ENCODE measurements at regions not wholly inside any gene's neighbourhood (a gene's known extent, or its start where the extent isn't known, plus 50 kb on each side); places are given as distances from the start of the nearest gene placed in this dataset.

DNA sequence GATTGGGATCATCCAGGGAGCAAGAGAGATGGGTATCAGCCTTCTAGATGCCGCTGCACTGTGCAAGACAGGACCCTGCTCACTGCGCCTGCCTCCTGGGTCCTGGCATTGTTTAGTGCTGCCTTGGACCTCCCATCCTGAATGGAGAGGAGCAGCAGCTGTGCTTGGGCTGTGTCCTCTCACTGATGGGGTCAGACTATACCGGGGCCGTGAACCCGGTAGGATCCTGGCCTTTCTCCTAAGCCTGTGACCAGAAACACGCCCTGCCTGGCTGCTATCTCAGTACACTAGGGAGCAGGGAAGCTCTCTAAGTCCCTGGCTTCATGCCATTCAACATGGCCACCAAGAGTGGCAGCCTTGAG, 309.4 kb upstream of the ZNF32 start:
- Mint-ChIP-seq H3K4me1 (ENCODE audit: low read depth) (no peaks in the 10 kb centered on the region), H3K27me3 (peaks cover 36% of the 10 kb centered on the region), H3K27ac (no peak overlapping the region), H3K36me3 (ENCODE audit: low read depth) (no peaks in the 10 kb centered on the region), H3K4me3 (no peak overlapping the region), H3K9me3 (no peaks in the 10 kb centered on the region)
- peaks cover 0 to 8% of the 10 kb centered on the region in 2 experiments for H3K27me3 ChIP-seq (ENCODE audit: control insufficient read depth in 1 of 2, insufficient read depth in 2 of 2, low read length in 2 of 2)
- DNase-seq: no peak
- no peaks in the 10 kb centered on the region for H3K4me1 ChIP-seq (ENCODE audit: insufficient read depth, low read length)
- no peak for ATAC-seq (ENCODE audit: poor library complexity)
- intact Hi-C loops (cut with DNase I, micrococcal nuclease): no loop called here
- TF ChIP-seq, protein P1, sequence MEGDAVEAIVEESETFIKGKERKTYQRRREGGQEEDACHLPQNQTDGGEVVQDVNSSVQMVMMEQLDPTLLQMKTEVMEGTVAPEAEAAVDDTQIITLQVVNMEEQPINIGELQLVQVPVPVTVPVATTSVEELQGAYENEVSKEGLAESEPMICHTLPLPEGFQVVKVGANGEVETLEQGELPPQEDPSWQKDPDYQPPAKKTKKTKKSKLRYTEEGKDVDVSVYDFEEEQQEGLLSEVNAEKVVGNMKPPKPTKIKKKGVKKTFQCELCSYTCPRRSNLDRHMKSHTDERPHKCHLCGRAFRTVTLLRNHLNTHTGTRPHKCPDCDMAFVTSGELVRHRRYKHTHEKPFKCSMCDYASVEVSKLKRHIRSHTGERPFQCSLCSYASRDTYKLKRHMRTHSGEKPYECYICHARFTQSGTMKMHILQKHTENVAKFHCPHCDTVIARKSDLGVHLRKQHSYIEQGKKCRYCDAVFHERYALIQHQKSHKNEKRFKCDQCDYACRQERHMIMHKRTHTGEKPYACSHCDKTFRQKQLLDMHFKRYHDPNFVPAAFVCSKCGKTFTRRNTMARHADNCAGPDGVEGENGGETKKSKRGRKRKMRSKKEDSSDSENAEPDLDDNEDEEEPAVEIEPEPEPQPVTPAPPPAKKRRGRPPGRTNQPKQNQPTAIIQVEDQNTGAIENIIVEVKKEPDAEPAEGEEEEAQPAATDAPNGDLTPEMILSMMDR (IDR thresholded peaks at IDR 0.05): no peak
- ChIA-PET POLR2A (no interaction called here), CTCF (no interaction called here)
- no peak overlapping the region for H3K4me3 ChIP-seq (ENCODE audit: low read length)
- no peaks in the 10 kb centered on the region for H3K9me3 ChIP-seq (ENCODE audit: control insufficient read depth in 1 of 2, insufficient read depth in 1 of 2, low read length in 2 of 2)
- H3K27ac ChIP-seq (ENCODE audit: low read depth in 1 of 2, low read length in 2 of 2): no peak overlapping the region
- no peaks in the 10 kb centered on the region for H3K36me3 ChIP-seq (ENCODE audit: insufficient read depth, low read length)

DNA sequence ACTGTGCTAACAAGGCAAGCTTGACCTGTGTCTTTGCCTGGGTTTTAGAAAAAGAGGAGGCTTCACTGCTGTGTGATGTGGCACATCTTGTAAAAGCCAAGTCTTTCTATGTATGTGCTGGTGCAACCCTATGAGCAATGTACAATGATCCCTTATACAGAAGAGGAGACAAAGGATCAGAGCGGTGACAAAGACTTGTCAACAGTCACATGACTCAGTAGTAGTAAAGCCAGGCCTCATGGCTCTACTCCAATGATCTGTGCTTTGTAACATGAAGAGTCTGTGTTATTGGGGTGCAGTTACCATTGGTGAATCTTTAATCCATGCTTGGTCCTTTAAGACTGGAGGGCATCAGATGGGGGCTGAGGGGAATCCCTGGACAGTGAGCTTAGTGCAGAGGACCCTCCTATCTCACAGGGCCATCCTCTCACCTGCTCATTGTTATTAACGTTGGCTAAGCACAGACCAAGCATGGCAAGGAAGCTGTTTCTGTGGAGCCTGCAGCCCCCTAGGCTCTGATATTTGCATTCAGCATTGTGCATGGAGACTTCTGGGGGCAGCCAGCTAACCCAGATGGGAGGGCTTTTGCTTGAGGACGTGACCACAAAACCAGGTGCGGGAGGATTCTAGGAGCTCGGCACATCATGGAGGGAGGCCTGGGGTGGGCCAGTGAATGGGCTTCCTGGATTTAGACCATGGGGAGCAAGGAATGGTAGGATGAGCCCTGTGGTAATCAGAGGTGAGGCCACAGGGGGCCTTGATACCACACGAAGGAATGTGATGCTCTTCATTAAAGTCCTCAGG, 308.8 kb upstream of the ZNF32 start:
- H3K36me3 ChIP-seq (ENCODE audit: insufficient read depth, low read length): no peaks in the 10 kb centered on the region
- Mint-ChIP-seq H3K36me3 (ENCODE audit: low read depth) (no peaks in the 10 kb centered on the region), H3K4me1 (ENCODE audit: low read depth) (no peaks in the 10 kb centered on the region), H3K4me3 (no peak overlapping the region), H3K27ac (no peak overlapping the region), H3K27me3 (peaks cover 39% of the 10 kb centered on the region), H3K9me3 (no peaks in the 10 kb centered on the region)
- ATAC-seq (ENCODE audit: poor library complexity) (no peak), DNase-seq (no peak)
- no peak overlapping the region for H3K4me3 ChIP-seq (ENCODE audit: low read length)
- no peaks in the 10 kb centered on the region for H3K4me1 ChIP-seq (ENCODE audit: insufficient read depth, low read length)
- no peak overlapping the region for H3K27ac ChIP-seq (ENCODE audit: low read depth in 1 of 2, low read length in 2 of 2)
- H3K27me3 ChIP-seq (ENCODE audit: control insufficient read depth in 1 of 2, insufficient read depth in 2 of 2, low read length in 2 of 2): peaks cover 0 to 10% of the 10 kb centered on the region in 2 experiments
- ChIA-PET POLR2A (no interaction called here), CTCF (no interaction called here)
- TF ChIP-seq, protein P1 (IDR thresholded peaks at IDR 0.05): no peak
- H3K9me3 ChIP-seq (ENCODE audit: control insufficient read depth in 1 of 2, insufficient read depth in 1 of 2, low read length in 2 of 2): no peaks in the 10 kb centered on the region
- intact Hi-C loops (cut with DNase I, micrococcal nuclease): no loop called here

DNA sequence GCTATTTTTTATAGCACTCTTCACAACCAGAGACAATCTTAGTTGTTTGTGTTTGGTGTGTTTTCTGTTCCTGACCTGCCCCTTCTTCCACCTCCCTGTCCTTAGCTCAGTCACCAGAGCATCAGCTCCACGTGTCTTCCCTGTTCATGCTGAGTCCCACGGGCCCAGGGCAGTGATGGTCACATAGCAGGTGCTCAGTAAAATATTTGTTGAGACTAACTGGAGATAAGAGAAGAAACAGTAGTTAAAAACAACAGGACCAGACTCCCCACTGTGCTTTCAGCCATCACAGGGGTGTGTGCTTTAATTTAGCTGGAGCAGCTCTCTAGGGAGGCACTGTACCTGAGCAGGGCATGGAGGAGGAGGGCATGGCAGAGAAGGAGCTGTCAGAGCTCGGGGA, 307.3 kb upstream of the ZNF32 start:
- no peaks in the 10 kb centered on the region for H3K36me3 ChIP-seq (ENCODE audit: insufficient read depth, low read length)
- intact Hi-C loops (cut with DNase I, micrococcal nuclease): no loop called here
- Mint-ChIP-seq H3K36me3 (ENCODE audit: low read depth) (no peaks in the 10 kb centered on the region), H3K9me3 (no peaks in the 10 kb centered on the region), H3K4me3 (no peak overlapping the region), H3K4me1 (ENCODE audit: low read depth) (no peaks in the 10 kb centered on the region), H3K27ac (no peak overlapping the region), H3K27me3 (peaks cover 46% of the 10 kb centered on the region)
- POLR2A ChIA-PET: no interaction called here
- DNase-seq (no peak), ATAC-seq (ENCODE audit: poor library complexity) (no peak)
- H3K4me3 ChIP-seq (ENCODE audit: low read length): no peak overlapping the region
- H3K27me3 ChIP-seq (ENCODE audit: control insufficient read depth in 1 of 2, insufficient read depth in 2 of 2, low read length in 2 of 2): peaks cover 0 to 10% of the 10 kb centered on the region in 2 experiments
- CTCF ChIA-PET: no interaction called here
- no peaks in the 10 kb centered on the region for H3K4me1 ChIP-seq (ENCODE audit: insufficient read depth, low read length)
- H3K27ac ChIP-seq (ENCODE audit: low read depth in 1 of 2, low read length in 2 of 2): no peak overlapping the region
- no peaks in the 10 kb centered on the region for H3K9me3 ChIP-seq (ENCODE audit: control insufficient read depth in 1 of 2, insufficient read depth in 1 of 2, low read length in 2 of 2)
- TF ChIP-seq, protein P1 (IDR thresholded peaks at IDR 0.05): no peak

All from CD4-positive, alpha-beta T cell (primary cell).